CD14-positive monocyte (primary cell): ENCODE measurements at regions not wholly inside any gene's neighbourhood (a gene's known extent, or its start where the extent isn't known, plus 50 kb on each side); places are given as distances from the start of the nearest gene placed in this dataset.

ENCODE experiments used
- DNase-seq, 3 donors: peaks; one replicate each; pipeline ENCODE4 v3.0.0-alpha.2; 2011 to 2022
- H2AFZ ChIP-seq: 2 replicates; pipeline ENCODE4 v1.6.0; 2012; ENCODE audit warnings: mild to moderate bottlenecking, low read depth, low read length, inconsistent platforms; ENCODE audit not compliant: insufficient read depth, poor library complexity, severe bottlenecking
- H3K27ac ChIP-seq, 2 donors: 1 replicate in 1 of 2; 2 replicates in 1 of 2; pipeline ENCODE4 v1.5.1; 2012 to 2013; ENCODE audit warnings: low read length in 2 of 2, control low read depth in 1 of 2, inconsistent platforms in 1 of 2, low read depth in 1 of 2, mild to moderate bottlenecking in 1 of 2
- H3K27me3 ChIP-seq, 2 donors: one replicate each; pipeline versions ENCODE4 v1.6.0 to v1.6.1; 2011 to 2013; ENCODE audit warnings: low read length in 2 of 2; ENCODE audit not compliant: control insufficient read depth in 2 of 2, insufficient read depth in 2 of 2
- H3K36me3 ChIP-seq, 2 donors: replicated peaks in 1 of 2; 1 replicate in 1 of 2; 2 replicates in 1 of 2; pipeline versions ENCODE4 v1.5.1 to v1.6.1; 2012 to 2013; ENCODE audit warnings: low read length in 2 of 2, control low read depth in 1 of 2, inconsistent platforms in 1 of 2, mild to moderate bottlenecking in 1 of 2; ENCODE audit not compliant: insufficient read depth in 2 of 2, control insufficient read depth in 1 of 2
- H3K4me1 ChIP-seq, 2 donors: 1 replicate in 1 of 2; 2 replicates in 1 of 2; pipeline versions ENCODE4 v1.5.1 to v1.6.1; 2012 to 2013; ENCODE audit warnings: low read length in 2 of 2, control low read depth in 1 of 2, inconsistent platforms in 1 of 2, mild to moderate bottlenecking in 1 of 2, moderate library complexity in 1 of 2; ENCODE audit not compliant: insufficient read depth in 2 of 2, control insufficient read depth in 1 of 2
- H3K4me2 ChIP-seq: replicated peaks from 2 replicates; pipeline ENCODE3; 2012; ENCODE audit warnings: low read length, moderate library complexity, mild to moderate bottlenecking; ENCODE audit not compliant: poor library complexity, severe bottlenecking; ENCODE audit errors: extremely low read depth
- H3K4me3 ChIP-seq, 3 experiments: fragments of 200-600 bp in 1 of 3; sonication (generic) in 1 of 3; replicated peaks in 1 of 3; 1 replicate in 2 of 3; 2 replicates in 1 of 3; pipeline ENCODE4 v1.5.1; 2011 to 2013; ENCODE audit warnings: low read length in 3 of 3, mild to moderate bottlenecking in 3 of 3, control low read depth in 2 of 3, low read depth in 2 of 3, inconsistent platforms in 1 of 3, moderate library complexity in 1 of 3
- H3K79me2 ChIP-seq: 2 replicates; pipeline ENCODE4 v1.6.0; 2012; ENCODE audit warnings: mild to moderate bottlenecking, control low read depth, inconsistent platforms, low read length, moderate library complexity; ENCODE audit not compliant: insufficient read depth
- H3K9ac ChIP-seq: 2 replicates; pipeline ENCODE4 v1.6.0; 2017; ENCODE audit warnings: low read length, mild to moderate bottlenecking; ENCODE audit not compliant: insufficient read depth, poor library complexity, severe bottlenecking
- H3K9me3 ChIP-seq, 2 donors: replicated peaks in 1 of 2; 1 replicate in 1 of 2; 2 replicates in 1 of 2; pipeline versions ENCODE4 v1.5.1 to v1.6.1; 2012 to 2013; ENCODE audit warnings: low read length in 2 of 2, control low read depth in 1 of 2; ENCODE audit not compliant: control insufficient read depth in 1 of 2, insufficient read depth in 1 of 2
- H4K20me1 ChIP-seq: 2 replicates; pipeline ENCODE4 v1.6.0; 2012; ENCODE audit warnings: mild to moderate bottlenecking, low read length, control low read depth, moderate library complexity; ENCODE audit not compliant: insufficient read depth
- H3K27ac Mint-ChIP-seq, 7 donors: one replicate each; pipeline ENCODE4 v1.8.0; 2020; ENCODE audit warnings: mild to moderate bottlenecking in 7 of 7, mixed read lengths in 7 of 7, moderate library complexity in 6 of 7, inconsistent platforms in 2 of 7
- H3K27me3 Mint-ChIP-seq, 3 donors: one replicate each; pipeline ENCODE4 v1.8.0; 2021 to 2022; ENCODE audit warnings: low read depth in 3 of 3, mild to moderate bottlenecking in 3 of 3, mixed read lengths in 3 of 3, moderate library complexity in 3 of 3, inconsistent platforms in 1 of 3
- H3K36me3 Mint-ChIP-seq, 2 donors: one replicate each; pipeline ENCODE4 v1.8.0; 2020; ENCODE audit warnings: mixed read lengths in 2 of 2, inconsistent platforms in 1 of 2, mild to moderate bottlenecking in 1 of 2
- H3K4me1 Mint-ChIP-seq: one replicate; pipeline ENCODE4 v1.8.0; 2020; ENCODE audit warnings: mild to moderate bottlenecking, mixed read lengths
- H3K4me3 Mint-ChIP-seq, 2 donors: one replicate each; pipeline ENCODE4 v1.8.0; 2020; ENCODE audit warnings: mild to moderate bottlenecking in 2 of 2, mixed read lengths in 2 of 2, moderate library complexity in 1 of 2
- H3K9me3 Mint-ChIP-seq, 7 donors: one replicate each; pipeline ENCODE4 v1.8.0; 2020 to 2022; ENCODE audit warnings: mixed read lengths in 7 of 7, mild to moderate bottlenecking in 6 of 7, moderate library complexity in 6 of 7, inconsistent platforms in 2 of 7
- WGBS: methylation state at CpG from one replicate; pipeline ENCODE4 v1.1.5; 2013; ENCODE audit warnings: missing lambda C conversion rate; ENCODE audit not compliant: insufficient coverage; 5-methylcytosine and 5-hydroxymethylcytosine counted together
- intact Hi-C, 2 donors: fragments of 100-400 bp; cut with micrococcal nuclease; formaldehyde crosslinking; loops; one replicate each; pipeline versions ENCODE4 v1.15.0 to v1.15.1; 2023
- TF ChIP-seq, protein P1 (sequence below): fragments of 200-600 bp; IDR thresholded peaks from one replicate; pipeline ENCODE4 v1.8.0; 2022; ENCODE audit warnings: antibody characterized with exemption, mild to moderate bottlenecking

DNA sequence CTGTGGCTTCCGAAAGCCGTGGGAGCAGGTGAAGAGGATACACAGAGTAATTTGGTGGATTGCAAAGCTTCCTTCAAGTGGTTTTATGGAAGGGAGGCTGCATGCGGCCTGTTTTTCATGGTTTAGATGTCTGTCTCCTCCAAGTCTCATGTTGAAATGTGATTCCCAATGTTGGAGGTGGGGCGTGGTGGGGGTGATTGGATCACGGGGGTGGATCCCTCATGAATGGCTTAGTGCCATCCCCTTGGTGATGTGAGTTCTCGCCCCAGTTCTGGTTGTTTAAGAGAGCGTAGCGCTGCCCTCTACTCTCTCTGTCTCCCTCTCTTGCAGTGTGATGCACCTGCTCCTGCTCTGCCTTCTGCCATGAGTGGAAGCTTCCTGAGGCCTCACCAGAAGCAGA is 247.8 kb upstream of the B3GAT1 start:
- intact Hi-C loops, result no loop called here

DNA sequence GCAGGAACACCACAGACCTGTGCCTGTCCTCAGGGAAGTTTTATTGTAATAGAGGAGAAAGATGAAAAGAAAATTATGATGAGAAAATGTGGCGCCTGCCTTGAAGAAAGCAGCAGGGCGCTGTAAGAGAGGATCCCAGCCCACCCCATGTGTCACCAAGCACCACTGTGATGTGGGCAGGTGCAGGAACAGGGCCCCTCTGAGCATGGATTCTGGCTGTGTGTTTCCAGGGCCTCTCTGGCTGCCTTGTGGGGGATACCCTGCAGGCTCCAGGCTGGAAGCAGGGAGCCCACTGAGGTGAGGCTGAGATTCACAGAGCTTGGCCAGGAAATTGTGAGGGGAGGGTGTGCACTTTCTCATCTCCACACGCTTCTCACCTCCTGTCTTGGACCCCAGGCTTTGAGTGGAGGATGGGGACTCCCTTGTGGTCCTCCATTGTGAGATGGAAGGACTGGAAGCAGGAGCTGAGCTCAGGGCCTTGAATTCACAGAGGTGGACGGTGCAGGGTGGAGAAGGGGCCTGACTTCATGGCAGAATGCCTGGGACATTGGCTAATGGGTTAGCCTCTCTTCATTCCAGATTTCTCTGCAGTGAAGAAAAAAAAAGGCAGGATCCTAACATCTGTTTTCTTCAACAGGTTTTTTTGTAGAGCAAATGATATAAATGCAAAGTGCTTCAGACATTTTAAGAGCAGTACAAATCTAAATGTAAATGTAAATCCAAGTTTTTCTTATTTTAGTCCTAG is 246.6 kb upstream of the B3GAT1 start:
- Mint-ChIP-seq H3K4me1 (no peaks in the 10 kb centered on the region), H3K36me3 (no peaks in the 10 kb centered on the region), H3K9me3 (peaks cover 7 to 23% (median 15%) of the 10 kb centered on the region in 7 donors), H3K4me3 (no peak overlapping the region), H3K27ac (no peak overlapping the region), H3K27me3 (peaks cover 1 to 3% (median 2%) of the 10 kb centered on the region in 3 donors)
- H3K27ac ChIP-seq, result no peak overlapping the region
- H3K9ac ChIP-seq, result no peak overlapping the region
- H3K27me3 ChIP-seq, result no peaks in the 10 kb centered on the region
- TF ChIP-seq, protein P1, sequence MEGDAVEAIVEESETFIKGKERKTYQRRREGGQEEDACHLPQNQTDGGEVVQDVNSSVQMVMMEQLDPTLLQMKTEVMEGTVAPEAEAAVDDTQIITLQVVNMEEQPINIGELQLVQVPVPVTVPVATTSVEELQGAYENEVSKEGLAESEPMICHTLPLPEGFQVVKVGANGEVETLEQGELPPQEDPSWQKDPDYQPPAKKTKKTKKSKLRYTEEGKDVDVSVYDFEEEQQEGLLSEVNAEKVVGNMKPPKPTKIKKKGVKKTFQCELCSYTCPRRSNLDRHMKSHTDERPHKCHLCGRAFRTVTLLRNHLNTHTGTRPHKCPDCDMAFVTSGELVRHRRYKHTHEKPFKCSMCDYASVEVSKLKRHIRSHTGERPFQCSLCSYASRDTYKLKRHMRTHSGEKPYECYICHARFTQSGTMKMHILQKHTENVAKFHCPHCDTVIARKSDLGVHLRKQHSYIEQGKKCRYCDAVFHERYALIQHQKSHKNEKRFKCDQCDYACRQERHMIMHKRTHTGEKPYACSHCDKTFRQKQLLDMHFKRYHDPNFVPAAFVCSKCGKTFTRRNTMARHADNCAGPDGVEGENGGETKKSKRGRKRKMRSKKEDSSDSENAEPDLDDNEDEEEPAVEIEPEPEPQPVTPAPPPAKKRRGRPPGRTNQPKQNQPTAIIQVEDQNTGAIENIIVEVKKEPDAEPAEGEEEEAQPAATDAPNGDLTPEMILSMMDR, result no peak
- H3K9me3 ChIP-seq, result peaks cover 0 to 17% of the 10 kb centered on the region in 2 donors
- H3K4me3 ChIP-seq, result no peak overlapping the region
- intact Hi-C loops, result no loop called here
- no peak overlapping the region for H2AFZ ChIP-seq
- no peaks in the 10 kb centered on the region for H3K4me1 ChIP-seq
- H3K79me2 ChIP-seq, result no peaks in the 10 kb centered on the region
- 100% methylated on average over 1 of the region's 4 CpGs for WGBS
- H3K4me2 ChIP-seq, result no peak overlapping the region
- no peaks in the 10 kb centered on the region for H3K36me3 ChIP-seq
- no peak for DNase-seq
- no peaks in the 10 kb centered on the region for H4K20me1 ChIP-seq

More for the DNA sequence above, 247.8 kb upstream of the B3GAT1 start:
- no peak for DNase-seq
- Histone ChIP-seq H3K4me2 (no peak overlapping the region), H3K9me3 (peaks cover 0 to 17% of the 10 kb centered on the region in 2 donors), H3K27ac (no peak overlapping the region), H3K79me2 (no peaks in the 10 kb centered on the region), H3K27me3 (no peaks in the 10 kb centered on the region), H4K20me1 (no peaks in the 10 kb centered on the region), H3K4me3 (no peak overlapping the region), H3K4me1 (no peaks in the 10 kb centered on the region), H3K36me3 (no peaks in the 10 kb centered on the region), H3K9ac (no peak overlapping the region), H2AFZ (no peak overlapping the region)
- H3K9me3 Mint-ChIP-seq, result peaks cover 6 to 23% (median 17%) of the 10 kb centered on the region in 7 donors
- peaks cover 2 to 4% (median 2%) of the 10 kb centered on the region in 3 donors for H3K27me3 Mint-ChIP-seq
- 93% methylated on average over 3 of the region's 8 CpGs for WGBS
- TF ChIP-seq, protein P1, result no peak
- no peaks in the 10 kb centered on the region for H3K36me3 Mint-ChIP-seq
- no peak overlapping the region for H3K27ac Mint-ChIP-seq
- no peak overlapping the region for H3K4me3 Mint-ChIP-seq
- no peaks in the 10 kb centered on the region for H3K4me1 Mint-ChIP-seq
